HG02943 (cell line): ENCODE measurements at regions not wholly inside any gene's neighbourhood (a gene's known extent, or its start where the extent isn't known, plus 50 kb on each side); places are given as distances from the start of the nearest gene placed in this dataset.
"Not testable (repeated sequence)": the region's sequence is repeated elsewhere in the genome, so short reads cannot be mapped to it uniquely, and the experiment has no call there.

Experiments
- ATAC-seq: cut with Tn5 transposase; IDR thresholded peaks from one replicate; pipeline ENCODE4 v1.9.1; 2021; ENCODE audit warnings: mild to moderate bottlenecking, low read depth, moderate library complexity; ENCODE audit not compliant: unreplicated experiment

- no peak for ATAC-seq
Measured at GRCh38 chr1:9459816-9460407, 79.4 kb upstream of the SLC25A33 start.

GRCh38 chr1:9465640-9466039 lies 73.6 kb upstream of the SLC25A33 start:
- ATAC-seq = no peak

- ATAC-seq = no peak
Measured at GRCh38 chr1:9466780-9467758, 72.2 kb upstream of the SLC25A33 start.

DNA sequence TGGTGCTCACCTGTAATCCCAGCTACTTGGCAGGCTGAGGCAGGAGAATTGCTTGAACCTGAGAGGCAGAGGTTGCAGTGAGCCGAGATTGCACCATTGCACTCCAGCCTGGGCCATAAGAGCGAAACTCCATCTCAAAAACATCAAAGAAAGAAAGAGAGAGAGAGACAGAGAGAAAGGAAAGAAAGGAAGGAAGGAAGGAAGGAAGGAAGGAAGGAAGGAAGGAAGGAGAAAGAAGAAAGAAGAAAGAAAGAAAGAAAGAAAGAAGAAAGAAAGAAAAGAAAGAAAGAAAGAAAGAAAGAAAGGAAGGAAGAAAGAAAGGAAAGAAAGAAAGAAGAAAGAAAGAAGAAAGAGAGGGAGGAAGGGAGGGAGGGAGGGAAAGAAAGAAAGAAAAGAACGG lies 69.4 kb upstream of the SLC25A33 start:
- ATAC-seq = not testable (repeated sequence)

DNA sequence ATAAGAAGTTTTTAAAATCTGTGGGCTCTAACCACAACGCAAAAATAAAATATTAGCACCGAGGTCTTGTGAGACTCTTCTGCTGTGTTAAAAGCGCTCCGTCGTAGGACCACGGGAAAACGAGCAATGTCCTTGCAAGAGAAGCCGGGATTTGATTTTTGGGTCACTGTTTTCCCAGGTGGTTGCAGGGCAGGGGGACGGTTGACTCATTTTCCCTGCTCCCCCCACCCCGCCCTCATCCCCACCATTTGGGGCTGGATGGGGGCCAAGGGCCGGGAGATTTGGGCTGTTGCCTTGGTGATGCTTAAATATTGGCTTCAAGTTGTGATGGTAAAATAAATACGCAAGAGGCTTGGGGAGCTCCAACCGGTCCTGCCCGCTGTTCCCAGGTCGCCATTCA lies 67.6 kb upstream of the SLC25A33 start:
- ATAC-seq = no peak

GRCh38 chr1:9472386-9473031 lies 66.8 kb upstream of the SLC25A33 start:
- ATAC-seq = no peak

- ATAC-seq = no peak
Measured at GRCh38 chr1:9473032-9473807, 66.0 kb upstream of the SLC25A33 start.

DNA sequence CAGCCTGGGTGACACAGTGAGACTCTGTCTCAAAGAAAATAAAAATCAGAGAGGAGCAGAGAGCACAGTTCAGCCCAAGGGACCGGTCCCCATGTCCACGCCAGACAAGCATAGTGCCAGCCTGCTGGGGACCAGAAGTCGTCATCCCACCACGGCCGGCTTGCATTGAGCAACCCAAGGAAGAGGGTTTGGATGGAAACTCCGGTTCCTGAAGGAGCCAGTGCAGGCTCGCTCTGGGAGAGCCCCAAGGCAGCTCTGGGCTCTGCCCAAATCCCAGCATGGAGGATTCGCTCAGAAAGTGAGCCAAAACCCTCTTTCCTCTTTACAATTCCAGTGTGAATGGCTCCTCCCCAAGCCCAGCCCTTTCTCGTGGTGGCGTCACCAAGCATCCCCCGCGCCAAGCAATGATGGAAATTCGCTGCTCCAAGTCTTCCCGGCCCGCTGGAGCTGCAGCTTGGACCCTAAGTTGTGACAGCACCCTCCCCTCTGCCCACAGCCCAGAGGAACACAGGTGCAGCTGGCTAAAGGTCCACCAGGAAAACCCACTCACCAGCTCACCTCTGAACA lies 64.1 kb upstream of the SLC25A33 start:
- ATAC-seq = no peak

DNA sequence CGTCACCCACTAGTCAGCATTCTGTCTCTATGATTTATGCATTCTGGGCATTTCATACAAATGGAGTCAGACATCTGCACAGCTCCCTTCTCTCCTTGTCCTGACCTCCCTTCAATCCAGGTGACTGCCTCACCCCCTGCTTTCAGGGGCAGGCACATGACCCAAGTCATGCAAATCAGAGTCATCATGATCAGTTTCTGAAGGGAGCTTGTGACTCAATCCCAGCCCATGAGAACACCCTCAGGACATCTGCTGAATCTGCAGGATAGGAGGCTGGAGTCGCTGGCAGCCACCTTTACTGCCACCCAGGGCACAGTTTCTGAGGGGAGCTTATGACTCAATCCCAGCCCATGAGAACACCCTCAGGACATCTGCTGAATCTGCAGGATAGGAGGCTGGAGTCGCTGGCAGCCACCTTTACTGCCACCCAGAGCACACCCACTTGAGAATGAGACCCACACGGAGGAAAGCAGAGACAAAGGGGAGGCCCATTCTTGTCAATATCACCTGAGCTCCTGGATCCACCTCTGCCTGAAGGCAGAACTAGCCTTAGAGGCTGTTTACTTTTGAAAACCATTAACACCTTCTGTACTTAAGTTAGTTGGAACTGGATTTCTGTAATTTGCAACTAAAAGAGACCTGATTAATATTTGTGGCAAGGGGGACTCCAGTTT lies 62.3 kb upstream of the SLC25A33 start:
- ATAC-seq = no peak

DNA sequence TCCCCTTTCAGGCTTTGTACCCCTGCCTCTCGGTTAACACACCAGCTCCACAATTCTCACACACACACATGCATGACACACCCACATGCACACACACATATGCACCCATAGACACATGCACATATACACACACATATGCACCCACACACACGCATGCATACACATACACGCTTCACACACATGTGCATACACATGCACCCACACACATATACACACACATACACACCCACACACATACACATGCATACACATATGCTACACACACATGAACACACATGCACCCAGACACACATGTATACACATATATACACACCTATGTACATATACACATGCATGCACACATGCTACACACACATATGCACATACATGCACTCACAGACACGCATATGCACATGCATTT lies 61.7 kb upstream of the SLC25A33 start:
- ATAC-seq = no peak

GRCh38 chr1:9478021-9478420 lies 61.2 kb upstream of the SLC25A33 start:
- ATAC-seq = no peak

GRCh38 chr1:9481048-9481447 lies 58.2 kb upstream of the SLC25A33 start:
- ATAC-seq = no peak

DNA sequence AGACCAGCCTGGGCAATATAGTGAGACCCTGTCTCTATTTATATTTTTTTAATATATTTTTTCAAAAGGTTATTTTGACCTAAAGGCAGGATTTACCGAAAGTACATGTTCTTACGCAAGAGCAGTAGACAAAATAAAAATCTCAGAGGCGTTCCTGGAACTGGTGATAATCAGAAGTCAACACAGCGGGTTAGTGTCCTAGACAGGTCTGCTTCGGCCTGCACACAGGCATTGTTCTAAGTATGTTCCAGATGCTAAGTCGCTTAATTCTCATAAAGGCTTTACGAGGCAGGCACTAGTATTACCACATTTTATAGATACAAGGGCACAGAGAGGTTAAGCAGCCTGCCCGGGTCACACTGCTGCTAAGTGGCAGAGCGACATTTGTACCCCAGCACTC lies 56.9 kb upstream of the SLC25A33 start:
- no peak for ATAC-seq

- ATAC-seq = no peak
Measured at GRCh38 chr1:9482816-9483572, 56.3 kb upstream of the SLC25A33 start.

- ATAC-seq = no peak
Measured at GRCh38 chr1:9486466-9487140, 52.7 kb upstream of the SLC25A33 start.
